HG03432 (cell line): ENCODE measurements at regions not wholly inside any gene's neighbourhood (a gene's known extent, or its start where the extent isn't known, plus 50 kb on each side); places are given as distances from the start of the nearest gene placed in this dataset.
A peak's percentile ranks its signal among the peaks of the same experiment; 100 is the strongest.

Experiments
- ATAC-seq: cut with Tn5 transposase; IDR thresholded peaks from one replicate; pipeline ENCODE4 v1.9.1; 2021; ENCODE audit warnings: mild to moderate bottlenecking, moderate library complexity; ENCODE audit not compliant: unreplicated experiment

DNA sequence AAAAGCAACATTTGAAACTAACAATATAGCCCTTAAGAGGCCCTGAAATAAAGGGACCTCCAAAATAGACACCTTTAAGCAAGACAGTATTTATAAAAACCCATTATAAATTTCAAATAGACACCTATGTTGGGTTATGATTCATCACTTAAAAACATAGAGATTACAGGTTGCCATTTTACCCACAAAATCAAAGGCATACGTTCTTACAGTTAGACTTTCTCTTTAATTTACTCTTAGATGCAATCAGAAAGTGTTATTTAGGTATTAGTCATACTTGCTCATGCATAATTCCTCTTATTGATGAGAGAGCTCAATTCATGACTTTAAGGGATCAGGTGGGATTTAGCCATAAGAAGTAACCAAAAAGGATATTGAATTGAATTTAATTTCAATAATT, 51.5 kb upstream of the TMEM200A start:
- peak; percentile 85 for ATAC-seq

DNA sequence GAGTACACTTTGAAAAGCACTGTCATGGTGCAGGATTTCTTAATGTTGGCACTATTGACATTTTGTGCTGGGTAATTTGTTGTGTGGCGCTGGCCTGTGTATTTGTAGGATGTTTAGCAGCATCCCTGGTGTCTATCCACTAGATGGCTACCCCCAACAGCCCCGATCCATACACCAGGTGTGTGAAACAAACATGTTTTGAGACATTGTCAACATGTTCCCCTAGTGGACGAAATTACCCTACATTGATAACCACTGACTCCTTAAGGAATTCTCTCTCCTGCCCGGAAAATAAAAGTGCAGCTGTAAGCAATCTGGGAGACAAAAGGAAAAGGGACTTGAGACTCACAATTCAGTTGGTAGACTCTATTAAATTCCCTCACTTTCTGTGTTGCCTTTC, 52.6 kb upstream of the TMEM200A start:
- no peak for ATAC-seq

DNA sequence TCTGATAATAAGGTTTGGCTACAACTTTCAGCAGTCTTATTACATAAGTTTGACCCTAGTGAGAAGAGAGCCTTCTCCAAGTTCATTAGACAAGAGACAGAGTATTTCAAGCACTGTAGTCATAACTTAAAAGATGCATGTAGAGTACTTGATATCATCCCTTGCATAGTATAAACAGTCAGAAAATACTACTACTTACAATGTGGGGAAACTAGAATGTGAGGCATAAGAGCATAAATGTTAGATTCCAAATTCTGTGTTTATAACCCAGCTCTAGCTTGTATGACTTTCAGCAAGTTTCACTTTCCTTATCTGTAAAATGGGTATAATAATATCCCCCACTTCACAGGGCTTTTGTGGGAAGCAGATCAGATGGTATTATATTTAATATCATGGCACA, 56.8 kb upstream of the TMEM200A start:
- no peak for ATAC-seq

DNA sequence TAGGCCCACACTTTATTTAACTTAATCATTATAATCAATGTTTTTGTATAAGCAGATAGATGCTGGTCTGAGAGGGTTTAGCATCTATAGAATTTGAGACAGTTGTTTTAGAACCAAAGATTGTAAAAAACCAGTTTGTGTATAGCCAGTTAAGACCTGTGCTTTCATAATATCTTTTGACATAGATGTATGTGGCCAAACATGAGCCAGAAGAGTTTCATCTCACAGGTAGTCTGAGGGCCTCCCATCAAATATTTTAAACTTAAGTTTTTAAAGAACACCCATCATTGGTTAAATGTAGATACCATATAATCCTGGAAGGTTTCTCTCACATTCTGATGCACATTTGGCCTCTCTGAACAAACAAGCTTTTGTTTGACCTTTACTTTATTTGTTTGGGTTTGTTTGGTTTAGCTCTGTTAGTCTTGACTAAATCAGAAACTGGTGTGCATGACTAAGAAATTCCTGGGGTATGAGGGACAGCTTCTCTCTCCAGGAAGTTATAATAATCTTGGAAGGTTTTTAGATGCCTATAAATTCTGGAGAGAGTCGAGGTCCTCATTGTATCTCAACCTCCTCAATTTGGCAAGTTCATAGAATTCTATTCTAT, 58.0 kb upstream of the TMEM200A start:
- ATAC-seq, result no peak

DNA sequence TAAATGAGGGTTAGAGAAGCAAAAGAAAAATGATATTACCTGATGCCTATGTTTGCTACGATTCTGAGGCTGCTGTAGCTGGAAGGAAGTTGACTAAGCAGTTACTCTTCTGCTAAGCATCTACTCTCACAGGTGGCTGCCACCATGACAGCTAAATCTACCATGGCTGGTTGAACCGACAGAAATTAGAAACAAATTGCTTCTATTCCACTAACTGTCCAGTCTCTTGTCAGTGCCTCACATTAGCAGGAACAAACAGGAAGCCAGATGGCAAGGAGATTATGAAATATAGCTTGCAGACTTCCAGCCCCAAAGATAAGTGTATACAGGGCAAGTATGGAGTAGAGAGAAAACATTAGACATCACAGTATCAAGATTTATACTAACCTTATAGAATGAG, 59.4 kb upstream of the TMEM200A start:
- no peak for ATAC-seq

DNA sequence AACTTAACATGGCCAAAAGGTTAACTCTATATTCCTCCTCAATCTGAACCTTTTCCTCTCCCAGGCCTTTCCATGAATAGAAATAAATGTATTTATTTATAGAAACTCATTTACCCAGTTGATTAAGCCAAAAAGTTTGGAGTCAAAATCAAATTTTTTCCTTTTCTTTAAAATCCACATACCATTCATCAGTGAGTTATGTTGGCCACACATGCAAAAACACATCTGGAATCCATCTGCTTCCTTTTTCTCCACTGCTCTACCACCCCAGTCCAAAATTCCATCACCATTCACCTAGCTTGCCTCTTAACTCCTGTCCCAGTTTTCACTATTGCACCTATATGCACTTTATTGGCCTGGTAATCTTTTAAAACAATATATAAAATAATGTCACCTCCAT, 62.4 kb upstream of the TMEM200A start:
- no peak for ATAC-seq

DNA sequence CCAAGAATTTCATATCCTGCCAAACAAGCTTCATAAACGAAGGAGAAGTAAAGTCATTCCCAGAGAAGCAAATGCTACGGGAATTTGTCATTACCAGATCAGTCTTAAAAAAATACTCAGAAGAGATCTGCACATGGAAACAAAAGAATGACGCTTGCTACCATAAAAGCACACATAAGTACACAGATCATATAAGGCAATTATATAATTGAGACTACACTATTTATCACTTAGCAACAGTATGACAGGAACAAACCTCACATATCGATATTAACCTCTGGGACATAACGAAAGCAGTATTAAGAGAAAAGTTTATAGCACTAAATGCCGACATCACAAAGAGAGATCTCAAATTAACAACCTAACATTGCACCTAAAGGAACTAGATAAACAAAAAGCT, 67.6 kb upstream of the TMEM200A start:
- ATAC-seq, result no peak

DNA sequence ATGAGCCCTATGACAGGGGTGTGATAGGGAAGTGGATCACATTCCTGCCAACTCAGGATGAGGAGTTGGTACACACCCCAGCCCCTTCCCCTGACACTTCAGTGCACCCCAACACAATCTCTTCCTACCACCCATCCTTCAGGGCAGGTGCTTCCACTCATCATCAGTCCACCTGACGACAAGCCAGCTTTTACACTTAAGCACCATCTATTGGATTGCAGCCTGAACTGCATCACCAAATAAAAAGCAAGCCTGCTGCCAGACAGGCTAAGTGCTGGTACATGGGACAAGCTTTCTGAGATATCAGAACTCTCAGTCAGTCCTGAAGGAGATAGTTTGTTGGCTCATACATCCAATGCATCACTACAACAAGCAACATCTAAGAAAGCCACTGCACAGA, 69.0 kb upstream of the TMEM200A start:
- no peak for ATAC-seq

DNA sequence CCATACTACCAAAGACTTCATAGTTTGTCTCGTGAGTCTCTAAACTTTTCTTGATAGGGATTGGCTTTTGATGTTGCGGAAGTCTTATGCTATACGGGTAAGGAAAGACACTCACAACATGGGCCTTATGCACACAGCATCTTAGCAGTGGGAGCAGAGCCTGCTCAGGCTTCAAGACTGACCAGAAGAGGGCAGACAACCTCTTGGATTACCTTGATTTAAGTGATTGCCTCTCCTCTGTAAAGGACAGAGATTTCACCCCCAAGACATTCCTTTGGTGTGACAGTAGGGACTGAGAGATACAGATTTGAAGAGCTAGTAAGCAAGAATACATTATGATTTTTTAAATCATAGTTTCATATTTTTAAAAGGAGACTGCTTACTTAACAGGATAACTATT, 71.0 kb upstream of the SAMD3 start:
- no peak for ATAC-seq

DNA sequence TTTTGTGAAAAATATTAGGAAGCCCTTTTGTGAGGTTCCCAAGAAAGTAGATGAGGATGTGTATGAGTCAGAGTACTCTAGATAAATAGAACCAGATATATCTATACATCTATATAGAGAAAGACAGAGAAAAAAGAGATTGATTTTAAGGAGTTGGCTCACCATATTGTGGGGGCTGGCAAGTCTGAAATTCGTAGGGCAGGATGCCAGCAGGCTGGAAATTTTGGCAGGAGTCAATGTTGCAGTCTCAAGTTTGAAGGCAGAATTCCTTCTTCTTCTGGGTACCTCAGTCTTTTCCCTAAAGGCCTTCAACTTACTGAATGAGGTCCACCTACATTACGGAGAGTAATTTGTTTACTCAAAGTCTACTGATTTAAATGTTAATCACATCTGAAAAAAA, 65.3 kb upstream of the SAMD3 start:
- no peak for ATAC-seq

DNA sequence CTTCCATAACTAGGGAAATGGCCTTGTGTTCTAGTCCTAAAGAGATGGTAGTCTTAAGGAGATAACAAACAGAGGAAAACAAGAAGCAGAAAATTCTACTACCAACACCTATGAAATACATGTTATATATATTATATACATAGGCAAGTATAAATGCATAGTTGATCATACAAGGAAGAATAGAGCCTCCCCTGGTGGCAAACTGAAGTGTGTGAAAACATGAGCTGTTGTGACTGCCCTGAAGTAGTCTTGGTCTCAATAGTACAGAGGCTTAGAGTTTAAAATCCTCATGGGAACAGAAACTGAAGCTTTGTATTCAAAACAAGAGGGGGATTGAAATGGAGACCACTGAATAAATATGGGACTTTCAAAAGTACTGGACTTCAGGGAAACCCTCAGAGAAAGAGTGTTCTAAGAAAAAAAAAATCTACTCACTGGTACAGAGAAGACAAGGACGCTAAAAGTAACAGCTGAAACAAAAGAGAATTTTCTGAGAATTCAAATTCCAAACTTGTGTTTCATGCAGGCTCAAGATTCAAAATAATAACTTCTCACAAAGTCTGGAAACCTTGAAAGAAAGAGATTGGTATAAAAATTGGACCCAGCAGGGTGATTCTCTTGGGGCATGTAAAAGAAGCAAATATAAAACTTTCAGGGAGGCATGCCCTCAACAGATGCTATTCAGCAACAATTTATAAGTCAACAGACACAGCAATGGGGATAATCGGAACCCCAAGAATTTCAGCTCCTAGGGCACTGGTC, 59.7 kb upstream of the SAMD3 start:
- peak; percentile 81 for ATAC-seq

DNA sequence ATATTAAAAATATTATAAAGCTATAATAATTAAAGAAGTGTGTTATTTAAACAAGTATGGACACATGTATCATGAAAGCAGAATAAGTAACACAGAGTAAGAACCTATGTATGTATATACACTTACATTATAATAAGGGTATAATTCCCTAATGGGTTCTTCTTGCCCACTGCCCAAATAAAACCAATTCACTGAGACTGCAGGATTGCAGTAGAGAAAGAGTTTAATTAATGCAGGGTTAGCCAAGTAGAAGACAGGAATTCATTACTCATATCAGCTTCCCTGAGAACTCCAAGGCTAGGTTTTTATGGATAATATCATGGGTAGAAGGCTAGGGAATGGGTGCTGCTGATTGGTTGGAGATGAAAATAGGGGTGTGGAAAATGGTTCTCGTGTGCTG, 53.8 kb upstream of the SAMD3 start:
- no peak for ATAC-seq

DNA sequence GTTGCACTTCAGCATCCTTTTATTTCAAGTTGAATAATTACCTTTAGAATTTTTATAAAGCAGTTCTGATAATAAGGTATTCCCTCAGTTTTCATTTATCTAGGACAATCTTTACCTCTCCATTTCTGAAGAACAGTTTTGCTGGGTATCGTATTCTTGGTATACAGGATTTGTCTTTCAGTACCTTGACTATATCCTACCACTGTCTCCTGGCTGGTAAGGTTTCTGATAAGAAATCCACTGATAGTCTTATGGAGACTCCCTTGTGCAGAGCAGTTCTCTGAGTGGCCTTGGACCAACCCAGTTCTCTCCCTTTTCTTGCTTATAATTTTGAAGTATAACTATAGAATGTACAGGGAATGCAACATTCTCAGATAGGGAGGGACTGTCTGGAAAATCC, 51.3 kb upstream of the SAMD3 start:
- ATAC-seq, result no peak
